ENCODE measurements at regions not wholly inside any gene's neighbourhood (a gene's known extent, or its start where the extent isn't known, plus 50 kb on each side); places are given as distances from the start of the nearest gene placed in this dataset.

DNA sequence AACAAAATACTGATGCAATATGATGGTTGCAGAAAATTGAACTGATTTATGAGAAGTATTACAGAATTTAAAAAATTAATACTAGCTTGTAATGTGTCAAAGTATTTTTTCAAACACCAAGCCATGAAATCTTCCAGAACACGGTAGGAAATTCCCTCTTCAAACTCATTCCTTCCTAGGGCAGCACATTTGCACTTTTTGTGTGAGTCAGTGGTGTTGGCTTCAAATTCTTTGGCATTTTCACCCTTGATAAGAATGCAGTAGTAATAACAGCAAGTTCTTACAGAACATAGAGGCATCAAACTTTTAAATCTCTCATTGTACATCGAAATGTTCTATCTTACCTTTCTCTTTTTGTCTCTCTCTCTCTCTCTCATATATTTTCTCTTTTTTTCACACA, 191.8 kb downstream of the CGGBP1 start:
- 53 to 55% (median 54%) methylated on average over 2 of the region's 2 CpGs for WGBS, 3 donors
- Histone ChIP-seq H3K9me3 (peaks cover 7% of the 10 kb centered on the region), H3K4me3 (no peak overlapping the region), H3K36me3 (ENCODE audit: insufficient read depth in 1 of 2, low read depth in 1 of 2) (no peaks in the 10 kb centered on the region), H3K4me1 (no peaks in the 10 kb centered on the region), H3K27me3 (ENCODE audit: insufficient read depth in 3 of 3, low read length in 2 of 3) (no peaks in the 10 kb centered on the region), H3K27ac (no peak overlapping the region)
- no peak for ATAC-seq
- DNase-seq: no peak
- TF ChIP-seq, protein P1, sequence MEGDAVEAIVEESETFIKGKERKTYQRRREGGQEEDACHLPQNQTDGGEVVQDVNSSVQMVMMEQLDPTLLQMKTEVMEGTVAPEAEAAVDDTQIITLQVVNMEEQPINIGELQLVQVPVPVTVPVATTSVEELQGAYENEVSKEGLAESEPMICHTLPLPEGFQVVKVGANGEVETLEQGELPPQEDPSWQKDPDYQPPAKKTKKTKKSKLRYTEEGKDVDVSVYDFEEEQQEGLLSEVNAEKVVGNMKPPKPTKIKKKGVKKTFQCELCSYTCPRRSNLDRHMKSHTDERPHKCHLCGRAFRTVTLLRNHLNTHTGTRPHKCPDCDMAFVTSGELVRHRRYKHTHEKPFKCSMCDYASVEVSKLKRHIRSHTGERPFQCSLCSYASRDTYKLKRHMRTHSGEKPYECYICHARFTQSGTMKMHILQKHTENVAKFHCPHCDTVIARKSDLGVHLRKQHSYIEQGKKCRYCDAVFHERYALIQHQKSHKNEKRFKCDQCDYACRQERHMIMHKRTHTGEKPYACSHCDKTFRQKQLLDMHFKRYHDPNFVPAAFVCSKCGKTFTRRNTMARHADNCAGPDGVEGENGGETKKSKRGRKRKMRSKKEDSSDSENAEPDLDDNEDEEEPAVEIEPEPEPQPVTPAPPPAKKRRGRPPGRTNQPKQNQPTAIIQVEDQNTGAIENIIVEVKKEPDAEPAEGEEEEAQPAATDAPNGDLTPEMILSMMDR (IDR thresholded peaks at IDR 0.05): no peak
- intact Hi-C loops (cut with DNase I): no loop called here

GRCh38 chr3:87856126-87856525, 202.7 kb downstream of the CGGBP1 start:
- intact Hi-C loops (cut with DNase I): no loop called here
- H3K27me3 ChIP-seq (ENCODE audit: insufficient read depth in 3 of 3, low read length in 2 of 3): no peaks in the 10 kb centered on the region
- no peaks in the 10 kb centered on the region for H3K9me3 ChIP-seq
- no peak overlapping the region for H3K4me3 ChIP-seq
- ATAC-seq (no peak), DNase-seq (no peak)
- H3K36me3 ChIP-seq (ENCODE audit: insufficient read depth in 1 of 2, low read depth in 1 of 2): no peaks in the 10 kb centered on the region
- H3K4me1 ChIP-seq: no peaks in the 10 kb centered on the region
- TF ChIP-seq, protein P1 (IDR thresholded peaks at IDR 0.05): no peak
- 25 to 40% (median 25%) methylated on average over 1 of the region's 1 CpG for WGBS, 3 donors
- H3K27ac ChIP-seq: no peak overlapping the region

DNA sequence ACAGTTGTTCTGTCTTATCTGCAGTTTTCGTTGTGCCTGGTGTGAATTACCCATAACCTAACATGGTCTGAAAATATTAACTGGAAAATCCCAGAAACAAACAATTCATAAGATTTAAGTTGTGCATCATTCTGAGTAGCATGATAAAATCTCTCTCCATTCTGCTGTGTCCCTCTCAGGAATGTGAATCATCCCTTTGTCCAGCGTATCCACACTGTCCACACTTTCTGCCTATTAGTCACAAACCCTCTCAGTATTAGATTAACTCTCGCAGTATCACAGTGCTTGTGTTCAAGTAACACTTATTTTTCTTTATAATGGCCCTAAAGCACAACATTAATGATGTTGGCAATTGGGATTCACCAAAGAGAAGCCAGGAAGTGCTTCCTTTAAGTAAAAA, 203.2 kb downstream of the CGGBP1 start:
- TF ChIP-seq, protein P1 (IDR thresholded peaks at IDR 0.05): no peak
- intact Hi-C loops (cut with DNase I): no loop called here
- Histone ChIP-seq H3K4me3 (no peak overlapping the region), H3K36me3 (ENCODE audit: insufficient read depth in 1 of 2, low read depth in 1 of 2) (no peaks in the 10 kb centered on the region), H3K27me3 (ENCODE audit: insufficient read depth in 3 of 3, low read length in 2 of 3) (no peaks in the 10 kb centered on the region), H3K9me3 (no peaks in the 10 kb centered on the region), H3K27ac (no peak overlapping the region), H3K4me1 (no peaks in the 10 kb centered on the region)
- 24 to 36% (median 28%) methylated on average over 3 of the region's 3 CpGs for WGBS, 3 donors
- ATAC-seq (no peak), DNase-seq (no peak)

DNA sequence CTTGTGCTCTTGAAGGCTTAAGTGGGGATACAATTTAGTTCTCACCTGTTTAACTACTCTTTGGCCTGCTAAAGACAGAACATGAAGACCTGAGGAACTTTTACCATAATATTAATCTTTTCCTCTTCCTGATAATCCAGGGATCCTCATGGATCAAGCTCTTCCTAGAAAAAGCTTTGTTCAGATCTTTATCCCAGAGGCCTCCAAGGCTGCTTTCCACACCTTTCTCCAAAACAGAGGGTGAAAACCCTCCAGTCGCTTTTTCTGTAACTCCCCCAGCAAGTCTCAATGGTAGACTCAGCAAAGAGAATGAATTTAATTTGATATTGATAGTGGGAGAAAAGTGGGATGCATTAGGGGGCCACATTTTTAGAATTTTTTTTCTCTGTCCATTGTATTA, 203.6 kb downstream of the CGGBP1 start:
- H3K27ac ChIP-seq: no peak overlapping the region
- no peaks in the 10 kb centered on the region for H3K4me1 ChIP-seq
- DNase-seq (no peak), ATAC-seq (no peak)
- no peaks in the 10 kb centered on the region for H3K9me3 ChIP-seq
- no peak overlapping the region for H3K4me3 ChIP-seq
- intact Hi-C loops (cut with DNase I): no loop called here
- WGBS, 3 donors: 48 to 67% (median 63%) methylated on average over 1 of the region's 1 CpG
- TF ChIP-seq, protein P1 (IDR thresholded peaks at IDR 0.05): no peak
- H3K27me3 ChIP-seq (ENCODE audit: insufficient read depth in 3 of 3, low read length in 2 of 3): no peaks in the 10 kb centered on the region
- H3K36me3 ChIP-seq (ENCODE audit: insufficient read depth in 1 of 2, low read depth in 1 of 2): no peaks in the 10 kb centered on the region

DNA sequence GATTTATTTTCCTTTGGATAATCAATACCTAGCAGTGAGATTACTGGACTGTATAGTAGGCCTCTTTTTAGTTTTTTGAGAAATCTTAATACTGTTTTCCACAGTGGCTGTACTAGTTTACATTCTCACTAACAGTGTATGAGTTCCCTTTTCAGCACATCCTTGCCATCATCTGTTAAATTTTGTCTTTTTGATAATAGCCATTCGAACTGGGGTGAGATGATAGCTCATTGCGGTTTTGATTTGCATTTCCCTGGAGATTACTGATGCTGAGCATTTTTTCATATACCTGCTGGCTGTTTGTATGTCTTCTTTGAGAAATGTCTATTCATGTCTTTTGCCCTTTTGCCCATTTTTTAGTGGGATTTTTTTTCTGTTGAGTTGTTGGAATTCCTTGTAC, 210.8 kb downstream of the CGGBP1 start:
- ATAC-seq (no peak), DNase-seq (no peak)
- 80 to 87% (median 82%) methylated on average over 2 of the region's 2 CpGs for WGBS, 3 donors
- TF ChIP-seq, protein P1 (IDR thresholded peaks at IDR 0.05): no peak
- Histone ChIP-seq H3K36me3 (ENCODE audit: insufficient read depth in 1 of 2, low read depth in 1 of 2) (no peaks in the 10 kb centered on the region), H3K4me3 (no peak overlapping the region), H3K9me3 (no peaks in the 10 kb centered on the region), H3K4me1 (no peaks in the 10 kb centered on the region), H3K27ac (no peak overlapping the region), H3K27me3 (ENCODE audit: insufficient read depth in 3 of 3, low read length in 2 of 3) (no peaks in the 10 kb centered on the region)
- intact Hi-C loops (cut with DNase I): no loop called here
